Keratinocyte (primary cell): ENCODE measurements at regions not wholly inside any gene's neighbourhood (a gene's known extent, or its start where the extent isn't known, plus 50 kb on each side); places are given as distances from the start of the nearest gene placed in this dataset.

Experiments
- DNase-seq: peaks from one replicate; pipeline ENCODE4 v3.0.0-alpha.2; 2011; ENCODE audit warnings: low read depth, missing footprints, low spot score
- FAIRE-seq: peaks from 2 replicates; lab custom pipeline; 2011; peaks lifted over from hg19 to GRCh38; lab: Jason Lieb, UNC
- H2AFZ ChIP-seq: 2 replicates; pipeline ENCODE4 v1.6.0; 2012; ENCODE audit warnings: low read length, control low read depth, inconsistent platforms; ENCODE audit not compliant: control insufficient read depth
- H3K27ac ChIP-seq: 2 replicates; pipeline ENCODE4 v1.5.1; 2011; ENCODE audit warnings: low read length; ENCODE audit not compliant: control insufficient read depth, insufficient read depth
- H3K27me3 ChIP-seq: 3 replicates; pipeline ENCODE4 v1.6.0; 2011; ENCODE audit warnings: low read length; ENCODE audit not compliant: control insufficient read depth, insufficient read depth; ENCODE audit errors: extremely low read depth
- H3K36me3 ChIP-seq, 2 experiments: 2 replicates in 1 of 2; 3 replicates in 1 of 2; pipeline ENCODE4 v1.5.1; 2011; ENCODE audit warnings: low read length in 2 of 2, mild to moderate bottlenecking in 1 of 2; ENCODE audit not compliant: control insufficient read depth in 2 of 2, insufficient read depth in 2 of 2; ENCODE audit errors: extremely low read depth in 1 of 2
- H3K4me1 ChIP-seq: 3 replicates; pipeline ENCODE4 v1.5.1; 2011; ENCODE audit warnings: low read length; ENCODE audit not compliant: control insufficient read depth, insufficient read depth; ENCODE audit errors: extremely low read depth
- H3K4me2 ChIP-seq: 3 replicates; pipeline ENCODE4 v1.6.0; 2011; ENCODE audit warnings: low read depth, low read length; ENCODE audit not compliant: control insufficient read depth, insufficient read depth; ENCODE audit errors: extremely low read depth
- H3K4me3 ChIP-seq, 3 experiments: fragments of 200-600 bp in 1 of 3; sonication (generic) in 1 of 3; 2 replicates in 2 of 3; 3 replicates in 1 of 3; pipeline ENCODE4 v1.5.1; 2011 to 2016; ENCODE audit warnings: low read length in 3 of 3, mild to moderate bottlenecking in 3 of 3, control low read depth in 2 of 3, inconsistent platforms in 1 of 3, low read depth in 1 of 3, mixed read lengths in 1 of 3, mixed run types in 1 of 3, moderate library complexity in 1 of 3; ENCODE audit not compliant: control insufficient read depth in 2 of 3, insufficient read depth in 2 of 3; ENCODE audit errors: extremely low read depth in 1 of 3
- H3K79me2 ChIP-seq: 2 replicates; pipeline ENCODE4 v1.6.0; 2012; ENCODE audit warnings: low read length; ENCODE audit not compliant: control insufficient read depth, insufficient read depth
- H3K9ac ChIP-seq: 3 replicates; pipeline ENCODE4 v1.6.0; 2011; ENCODE audit warnings: low read length; ENCODE audit not compliant: control insufficient read depth, insufficient read depth; ENCODE audit errors: extremely low read depth
- H3K9me1 ChIP-seq: 3 replicates; pipeline ENCODE4 v1.6.0; 2011; ENCODE audit warnings: low read length; ENCODE audit not compliant: control insufficient read depth, insufficient read depth; ENCODE audit errors: extremely low read depth
- H3K9me3 ChIP-seq: 2 replicates; pipeline ENCODE4 v1.5.1; 2012; ENCODE audit warnings: low read depth, low read length; ENCODE audit not compliant: control insufficient read depth
- H4K20me1 ChIP-seq: 3 replicates; pipeline ENCODE4 v1.6.0; 2011; ENCODE audit warnings: low read length; ENCODE audit not compliant: control insufficient read depth, insufficient read depth; ENCODE audit errors: extremely low read depth
- EZH2 ChIP-seq: IDR thresholded peaks from one replicate; pipeline ENCODE4 v1.6.1; 2012; ENCODE audit warnings: inconsistent platforms, mild to moderate bottlenecking, low read length, moderate library complexity
- dilution Hi-C: fragments of 300-500 bp; cut with MboI; formaldehyde crosslinking; loops from one replicate; pipeline ENCODE4 v1.7.0; 2020; ENCODE audit warnings: low sequenced_read_pairs; ENCODE audit not compliant: extremely low pct_ligation_motif_present
- TF ChIP-seq, protein P1 (sequence below), 3 experiments: IDR thresholded peaks in 1 of 3; conservative IDR thresholded peaks in 1 of 3; optimal IDR thresholded peaks in 1 of 3; 2 replicates in 2 of 3; 3 replicates in 1 of 3; pipeline versions ENCODE3 to v1.5.1; 2011; ENCODE audit warnings: low read length in 3 of 3, mild to moderate bottlenecking in 3 of 3, moderate library complexity in 2 of 3, control low read depth in 1 of 3, inconsistent platforms in 1 of 3; ENCODE audit not compliant: insufficient read depth in 2 of 3; ENCODE audit errors: extremely low read depth in 1 of 3

DNA sequence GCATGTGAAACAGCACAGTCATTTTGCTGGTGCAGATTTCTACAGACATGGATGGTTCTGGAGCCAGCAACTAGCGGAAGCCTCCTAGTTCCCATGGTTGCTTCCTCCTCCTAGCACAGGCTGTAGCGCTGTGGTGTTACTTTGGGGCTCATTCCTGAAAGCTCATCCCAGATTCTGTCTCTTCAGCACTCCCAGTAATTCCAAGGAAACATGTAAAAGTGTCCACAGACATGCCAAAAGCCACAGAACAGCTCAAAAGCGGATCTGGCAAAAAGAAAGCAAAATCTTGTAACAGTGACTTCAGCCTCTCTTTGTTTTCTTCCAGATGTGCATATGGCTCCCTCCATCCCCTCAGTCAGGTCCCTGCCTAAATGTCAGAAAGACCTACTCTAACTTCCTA lies 144.1 kb downstream of the CEP120 start:
- dilution Hi-C loops = no loop called here
- peaks cover 7% of the 10 kb centered on the region for H3K27me3 ChIP-seq
- H3K4me1 ChIP-seq = no peaks in the 10 kb centered on the region
- H3K4me2 ChIP-seq = no peak overlapping the region
- H2AFZ ChIP-seq = no peak overlapping the region
- H3K27ac ChIP-seq = no peak overlapping the region
- H3K9me1 ChIP-seq = no peaks in the 10 kb centered on the region
- DNase-seq = no peak
- no peak overlapping the region for H3K4me3 ChIP-seq
- no peaks in the 10 kb centered on the region for H3K79me2 ChIP-seq
- FAIRE-seq = no peak
- no peaks in the 10 kb centered on the region for H3K36me3 ChIP-seq
- no peaks in the 10 kb centered on the region for H3K9me3 ChIP-seq
- H4K20me1 ChIP-seq = no peaks in the 10 kb centered on the region
- TF ChIP-seq EZH2 = no peak
- TF ChIP-seq, protein P1, sequence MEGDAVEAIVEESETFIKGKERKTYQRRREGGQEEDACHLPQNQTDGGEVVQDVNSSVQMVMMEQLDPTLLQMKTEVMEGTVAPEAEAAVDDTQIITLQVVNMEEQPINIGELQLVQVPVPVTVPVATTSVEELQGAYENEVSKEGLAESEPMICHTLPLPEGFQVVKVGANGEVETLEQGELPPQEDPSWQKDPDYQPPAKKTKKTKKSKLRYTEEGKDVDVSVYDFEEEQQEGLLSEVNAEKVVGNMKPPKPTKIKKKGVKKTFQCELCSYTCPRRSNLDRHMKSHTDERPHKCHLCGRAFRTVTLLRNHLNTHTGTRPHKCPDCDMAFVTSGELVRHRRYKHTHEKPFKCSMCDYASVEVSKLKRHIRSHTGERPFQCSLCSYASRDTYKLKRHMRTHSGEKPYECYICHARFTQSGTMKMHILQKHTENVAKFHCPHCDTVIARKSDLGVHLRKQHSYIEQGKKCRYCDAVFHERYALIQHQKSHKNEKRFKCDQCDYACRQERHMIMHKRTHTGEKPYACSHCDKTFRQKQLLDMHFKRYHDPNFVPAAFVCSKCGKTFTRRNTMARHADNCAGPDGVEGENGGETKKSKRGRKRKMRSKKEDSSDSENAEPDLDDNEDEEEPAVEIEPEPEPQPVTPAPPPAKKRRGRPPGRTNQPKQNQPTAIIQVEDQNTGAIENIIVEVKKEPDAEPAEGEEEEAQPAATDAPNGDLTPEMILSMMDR (optimal IDR thresholded peaks at IDR 0.05 in 1 of 3, IDR thresholded peaks at IDR 0.05 in 1 of 3, conservative IDR thresholded peaks at IDR 0.05 in 1 of 3; ENCODE audit: extremely low read depth in 1 of 3, insufficient read depth in 2 of 3, low read length in 3 of 3) = no peak
- H3K9ac ChIP-seq = no peak overlapping the region

DNA sequence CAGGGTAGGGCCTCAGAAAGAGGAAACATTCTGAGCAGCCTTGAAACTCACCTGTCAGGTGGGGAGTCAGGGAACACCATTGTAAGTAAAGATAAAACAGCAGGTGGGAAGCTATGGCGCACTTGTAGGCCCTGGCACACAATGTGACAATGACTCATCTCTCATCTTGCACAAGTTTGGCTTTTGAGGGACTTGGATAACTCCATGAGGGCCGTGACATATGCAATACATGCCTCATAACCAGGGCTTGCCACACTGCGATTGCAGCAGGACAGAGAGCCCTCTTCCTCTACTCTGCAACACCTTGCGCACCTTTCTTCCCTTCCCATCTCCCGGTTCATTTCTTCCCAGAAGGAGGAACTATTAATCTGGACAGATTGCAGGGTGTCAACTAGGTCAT lies 144.9 kb downstream of the CEP120 start:
- H3K4me2 ChIP-seq = no peak overlapping the region
- TF ChIP-seq, protein P1 (optimal IDR thresholded peaks at IDR 0.05 in 1 of 3, IDR thresholded peaks at IDR 0.05 in 1 of 3, conservative IDR thresholded peaks at IDR 0.05 in 1 of 3; ENCODE audit: extremely low read depth in 1 of 3, insufficient read depth in 2 of 3, low read length in 3 of 3) = no peak
- no peak for TF ChIP-seq EZH2
- no peaks in the 10 kb centered on the region for H3K4me1 ChIP-seq
- H3K9me1 ChIP-seq = no peaks in the 10 kb centered on the region
- H3K79me2 ChIP-seq = no peaks in the 10 kb centered on the region
- FAIRE-seq = no peak
- H3K27ac ChIP-seq = no peak overlapping the region
- H3K9me3 ChIP-seq = no peaks in the 10 kb centered on the region
- no peak overlapping the region for H3K4me3 ChIP-seq
- H3K36me3 ChIP-seq = no peaks in the 10 kb centered on the region
- no peak for DNase-seq
- no peak overlapping the region for H3K9ac ChIP-seq
- no peaks in the 10 kb centered on the region for H4K20me1 ChIP-seq
- no peak overlapping the region for H2AFZ ChIP-seq
- dilution Hi-C loops = no loop called here
- peaks cover 7% of the 10 kb centered on the region for H3K27me3 ChIP-seq
